ENCODE measurements at regions not wholly inside any gene's neighbourhood (a gene's known extent, or its start where the extent isn't known, plus 50 kb on each side); places are given as distances from the start of the nearest gene placed in this dataset.

DNA sequence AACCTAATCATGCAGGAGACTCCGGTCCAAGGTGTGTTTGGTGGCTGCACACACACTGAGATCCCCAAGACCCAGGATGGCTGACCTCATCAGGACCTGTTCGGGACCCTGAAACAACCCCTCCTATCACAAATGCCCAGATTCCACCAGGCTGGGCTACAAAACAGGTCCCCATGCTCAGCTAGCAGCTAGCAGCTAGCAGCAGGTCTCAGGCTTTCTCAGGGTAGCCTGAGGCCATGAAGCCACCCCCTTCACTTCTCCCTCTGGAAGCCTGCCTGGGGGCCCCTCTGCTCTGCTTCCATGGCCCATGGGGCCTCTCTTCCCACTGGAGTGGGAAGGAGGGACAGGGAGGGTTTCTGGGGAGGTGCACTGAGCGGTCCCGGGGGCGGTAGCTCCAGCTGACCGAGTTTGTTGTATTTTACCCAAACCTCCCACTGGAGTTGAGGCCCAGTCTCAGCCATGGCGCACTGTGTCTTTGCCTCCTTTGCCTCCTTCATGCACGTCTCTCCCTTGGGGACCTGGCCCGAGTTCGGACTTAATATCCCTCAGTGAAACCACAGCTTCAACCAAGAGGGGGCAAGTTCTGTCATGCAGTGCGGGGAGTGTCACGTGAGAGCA is 95.1 kb upstream of the GPR26 start:
- no peak overlapping the region for H3K4me3 ChIP-seq (replicated peaks; ENCODE audit: insufficient read depth, low read length)
- TF ChIP-seq GABPA (IDR thresholded peaks at IDR 0.05; ENCODE audit: low read depth) (no peak), REST (IDR thresholded peaks at IDR 0.05; ENCODE audit: insufficient replicate concordance, low read depth) (no peak), SPI1 (IDR thresholded peaks at IDR 0.05; ENCODE audit: borderline replicate concordance, low read depth) (no peak), POLR2AphosphoS5 (IDR thresholded peaks at IDR 0.05; ENCODE audit: low read depth) (no peak)
- TF ChIP-seq, protein P1, sequence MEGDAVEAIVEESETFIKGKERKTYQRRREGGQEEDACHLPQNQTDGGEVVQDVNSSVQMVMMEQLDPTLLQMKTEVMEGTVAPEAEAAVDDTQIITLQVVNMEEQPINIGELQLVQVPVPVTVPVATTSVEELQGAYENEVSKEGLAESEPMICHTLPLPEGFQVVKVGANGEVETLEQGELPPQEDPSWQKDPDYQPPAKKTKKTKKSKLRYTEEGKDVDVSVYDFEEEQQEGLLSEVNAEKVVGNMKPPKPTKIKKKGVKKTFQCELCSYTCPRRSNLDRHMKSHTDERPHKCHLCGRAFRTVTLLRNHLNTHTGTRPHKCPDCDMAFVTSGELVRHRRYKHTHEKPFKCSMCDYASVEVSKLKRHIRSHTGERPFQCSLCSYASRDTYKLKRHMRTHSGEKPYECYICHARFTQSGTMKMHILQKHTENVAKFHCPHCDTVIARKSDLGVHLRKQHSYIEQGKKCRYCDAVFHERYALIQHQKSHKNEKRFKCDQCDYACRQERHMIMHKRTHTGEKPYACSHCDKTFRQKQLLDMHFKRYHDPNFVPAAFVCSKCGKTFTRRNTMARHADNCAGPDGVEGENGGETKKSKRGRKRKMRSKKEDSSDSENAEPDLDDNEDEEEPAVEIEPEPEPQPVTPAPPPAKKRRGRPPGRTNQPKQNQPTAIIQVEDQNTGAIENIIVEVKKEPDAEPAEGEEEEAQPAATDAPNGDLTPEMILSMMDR (IDR thresholded peaks at IDR 0.05; ENCODE audit: insufficient read depth, low read length): no peak
- H3K27me3 ChIP-seq (ENCODE audit: insufficient read depth, poor library complexity, severe bottlenecking): no peaks in the 10 kb centered on the region
- H3K27ac ChIP-seq (replicated peaks): no peak overlapping the region
- DNase-seq (ENCODE audit: low read depth in 1 of 2, low spot score in 1 of 2): no peak

DNA sequence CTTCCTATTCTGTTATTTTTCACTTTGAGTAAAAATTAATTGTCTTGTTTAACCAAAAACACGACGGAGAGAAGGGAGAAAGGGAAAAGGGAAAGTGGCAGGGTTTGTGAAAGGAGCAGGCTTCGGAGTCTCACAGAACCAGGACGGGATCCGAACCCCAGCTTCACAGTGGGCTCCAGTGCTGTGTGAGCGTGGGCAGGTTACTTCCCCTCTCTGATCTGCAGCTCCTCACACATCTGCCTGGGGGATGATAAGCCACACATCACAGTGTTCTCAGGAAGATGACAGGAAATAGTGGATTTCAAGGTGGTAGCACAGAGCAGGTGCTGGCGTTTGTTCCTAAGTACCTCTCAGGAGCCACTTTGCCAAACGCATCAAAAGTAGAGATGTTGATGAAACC is 94.2 kb upstream of the GPR26 start:
- Histone ChIP-seq H3K27ac (replicated peaks) (no peak overlapping the region), H3K4me3 (replicated peaks; ENCODE audit: insufficient read depth, low read length) (no peak overlapping the region), H3K27me3 (ENCODE audit: insufficient read depth, poor library complexity, severe bottlenecking) (no peaks in the 10 kb centered on the region)
- no peak for DNase-seq (ENCODE audit: low read depth in 1 of 2, low spot score in 1 of 2)
- TF ChIP-seq SPI1 (IDR thresholded peaks at IDR 0.05; ENCODE audit: borderline replicate concordance, low read depth) (no peak), REST (IDR thresholded peaks at IDR 0.05; ENCODE audit: insufficient replicate concordance, low read depth) (no peak), POLR2AphosphoS5 (IDR thresholded peaks at IDR 0.05; ENCODE audit: low read depth) (no peak), GABPA (IDR thresholded peaks at IDR 0.05; ENCODE audit: low read depth) (no peak)
- TF ChIP-seq, protein P1 (IDR thresholded peaks at IDR 0.05; ENCODE audit: insufficient read depth, low read length): no peak

- Histone ChIP-seq H3K4me3 (replicated peaks; ENCODE audit: insufficient read depth, low read length) (no peak overlapping the region), H3K27ac (replicated peaks) (no peak overlapping the region), H3K27me3 (ENCODE audit: insufficient read depth, poor library complexity, severe bottlenecking) (no peaks in the 10 kb centered on the region)
- TF ChIP-seq, protein P1 (IDR thresholded peaks at IDR 0.05; ENCODE audit: insufficient read depth, low read length): peak; percentile 71
- no peak for TF ChIP-seq REST (IDR thresholded peaks at IDR 0.05; ENCODE audit: insufficient replicate concordance, low read depth)
- peak; percentile 17 to 44 for DNase-seq (ENCODE audit: low read depth in 1 of 2, low spot score in 1 of 2)
These were observed 92.7 kb upstream of the GPR26 start for GRCh38 chr10:123573236-123574108.
